SK-N-SH (cell line): ENCODE measurements at regions not wholly inside any gene's neighbourhood (a gene's known extent, or its start where the extent isn't known, plus 50 kb on each side); places are given as distances from the start of the nearest gene placed in this dataset.

Source experiments
- CTCF ChIA-PET: fragments of 300-600, 350-600 bp; formaldehyde crosslinking; extraction: SDS; loops from one replicate; lab custom pipeline; 2021; lab: Yijun Ruan, JAX
- POLR2A ChIA-PET: fragments of 350-600 bp; sonication (Branson Sonifier 250); formaldehyde crosslinking; extraction: SDS; loops from one replicate; lab custom pipeline; 2020; ENCODE audit warnings: antibody characterized with exemption, inconsistent platforms; lab: Yijun Ruan, JAX
- DNase-seq: peaks from one replicate; pipeline ENCODE4 v3.0.0; 2012
- H2AFZ ChIP-seq: fragments of 200-600 bp; sonication (generic); 2 replicates; pipeline ENCODE4 v1.8.1; 2016; ENCODE audit warnings: antibody characterized with exemption, mild to moderate bottlenecking, low read depth
- H3F3A ChIP-seq: fragments of 200-600 bp; sonication (generic); replicated peaks from 2 replicates; pipeline ENCODE3; 2016; ENCODE audit warnings: antibody characterized with exemption, mild to moderate bottlenecking; ENCODE audit not compliant: insufficient read depth
- H3K27ac ChIP-seq, 2 experiments: fragments of 200-500 bp in 1 of 2; fragments of 200-600 bp in 1 of 2; sonication (Bioruptor generic) in 1 of 2; sonication (generic), shearing (Covaris generic) in 1 of 2; 2 replicates each; pipeline versions ENCODE4 v1.5.1 to v1.6.1; 2014 to 2016; ENCODE audit warnings: low read depth in 2 of 2, inconsistent platforms in 1 of 2, low read length in 1 of 2, mild to moderate bottlenecking in 1 of 2, mixed read lengths in 1 of 2
- H3K27me3 ChIP-seq: fragments of 200-600 bp; sonication (generic), shearing (Covaris generic); 2 replicates; pipeline ENCODE4 v1.6.1; 2016; ENCODE audit warnings: mixed run types; ENCODE audit not compliant: insufficient read depth
- H3K36me3 ChIP-seq, 2 experiments: fragments of 200-500 bp in 1 of 2; fragments of 200-600 bp in 1 of 2; sonication (Bioruptor generic) in 1 of 2; sonication (generic) in 1 of 2; replicated peaks in 1 of 2; 2 replicates each; pipeline versions ENCODE3 to v1.5.1; 2014 to 2016; ENCODE audit warnings: low read length in 1 of 2, mild to moderate bottlenecking in 1 of 2; ENCODE audit not compliant: insufficient read depth in 2 of 2, control insufficient read depth in 1 of 2
- H3K4me1 ChIP-seq, 2 experiments: fragments of 200-500 bp in 1 of 2; fragments of 200-600 bp in 1 of 2; sonication (Bioruptor generic) in 1 of 2; sonication (generic), shearing (Covaris generic) in 1 of 2; 2 replicates each; pipeline versions ENCODE4 v1.5.1 to v1.6.1; 2014 to 2016; ENCODE audit warnings: low read depth in 1 of 2, low read length in 1 of 2, mixed run types in 1 of 2; ENCODE audit not compliant: insufficient read depth in 2 of 2, control insufficient read depth in 1 of 2
- H3K4me2 ChIP-seq: fragments of 200-600 bp; sonication (generic), shearing (Covaris generic); 2 replicates; pipeline ENCODE4 v1.6.1; 2017; ENCODE audit warnings: mixed run types
- H3K4me3 ChIP-seq, 2 experiments: fragments of 200-500 bp in 1 of 2; fragments of 200-600 bp in 1 of 2; sonication (Bioruptor generic) in 1 of 2; sonication (generic), shearing (Covaris generic) in 1 of 2; 2 replicates each; pipeline versions ENCODE4 v1.5.1 to v1.8.1; 2014 to 2016; ENCODE audit warnings: low read depth in 2 of 2, inconsistent platforms in 1 of 2, low read length in 1 of 2, mild to moderate bottlenecking in 1 of 2, mixed read lengths in 1 of 2, moderate library complexity in 1 of 2
- H3K79me2 ChIP-seq: fragments of 200-600 bp; sonication (generic); 2 replicates; pipeline ENCODE4 v1.8.1; 2017; ENCODE audit warnings: mild to moderate bottlenecking; ENCODE audit not compliant: insufficient read depth
- H3K9ac ChIP-seq: fragments of 200-600 bp; sonication (generic); 2 replicates; pipeline ENCODE4 v1.6.1; 2017; ENCODE audit warnings: mixed run types
- H3K9me2 ChIP-seq: fragments of 200-600 bp; sonication (generic); 2 replicates; pipeline ENCODE4 v1.6.1; 2017; ENCODE audit warnings: mixed run types
- H3K9me3 ChIP-seq: fragments of 200-600 bp; sonication (generic); 2 replicates; pipeline ENCODE4 v1.6.1; 2017; ENCODE audit warnings: mixed run types, mild to moderate bottlenecking, moderate library complexity
- H4K20me1 ChIP-seq: fragments of 200-600 bp; sonication (generic); 2 replicates; pipeline ENCODE4 v1.6.1; 2017; ENCODE audit warnings: mild to moderate bottlenecking, mixed run types; ENCODE audit not compliant: insufficient read depth
- ELF1 ChIP-seq: IDR thresholded peaks from 2 replicates; pipeline ENCODE4 v1.4.0; 2012
- EZH2phosphoT487 ChIP-seq: fragments of 200-600 bp; sonication (generic); IDR thresholded peaks from 2 replicates; pipeline ENCODE4 v1.6.1; 2017; ENCODE audit warnings: low read depth, mixed run types, mild to moderate bottlenecking, antibody characterized with exemption, moderate library complexity, borderline replicate concordance
- FOXJ3 ChIP-seq: sonication (generic); formaldehyde crosslinking; IDR thresholded peaks from 2 replicates; pipeline ENCODE4 v1.5.1; 2020; ENCODE audit warnings: mild to moderate bottlenecking, missing genetic modification reagents
- GABPA ChIP-seq: IDR thresholded peaks from 2 replicates; pipeline ENCODE4 v1.4.0; 2012; ENCODE audit warnings: low read depth, mild to moderate bottlenecking
- MEF2A ChIP-seq: IDR thresholded peaks from 2 replicates; pipeline ENCODE4 v1.4.0; 2012; ENCODE audit warnings: low read depth, borderline replicate concordance
- NFIC ChIP-seq: IDR thresholded peaks from 2 replicates; pipeline ENCODE4 v1.4.0; 2012; ENCODE audit warnings: borderline replicate concordance
- NRF1 ChIP-seq: IDR thresholded peaks from 2 replicates; pipeline ENCODE4 v1.6.1; 2012; ENCODE audit warnings: low read depth, mild to moderate bottlenecking, low read length
- POLR2AphosphoS5 ChIP-seq: IDR thresholded peaks from 2 replicates; pipeline ENCODE4 v1.6.1; 2012; ENCODE audit warnings: low read depth, low read length
- RAD21 ChIP-seq: IDR thresholded peaks from 2 replicates; pipeline ENCODE4 v1.6.1; 2012; ENCODE audit warnings: mild to moderate bottlenecking, low read length
- RCOR1 ChIP-seq: fragments of 150-350 bp; IDR thresholded peaks from 2 replicates; pipeline ENCODE4 v1.6.1; 2017; ENCODE audit warnings: antibody characterized with exemption, low read length
- SMC3 ChIP-seq: IDR thresholded peaks from 2 replicates; pipeline ENCODE4 v1.6.1; 2012; ENCODE audit warnings: low read depth, low read length, improper control_type of control experiment
- TCF12 ChIP-seq: IDR thresholded peaks from 2 replicates; pipeline ENCODE4 v1.4.0; 2012
- WGBS: methylation state at CpG from one replicate; pipeline ENCODE4 v1.1.6; 2017; ENCODE audit warnings: low lambda C conversion rate; 5-methylcytosine and 5-hydroxymethylcytosine counted together
- TF ChIP-seq, protein P1 (sequence below): IDR thresholded peaks from 2 replicates; pipeline ENCODE4 v1.4.0; 2012; ENCODE audit warnings: low read depth
- TF ChIP-seq, protein P2 (sequence below): fragments of 150-350 bp; IDR thresholded peaks from 2 replicates; pipeline ENCODE4 v1.6.1; 2016; ENCODE audit warnings: mild to moderate bottlenecking, low read depth, low read length
- TF ChIP-seq, protein P3 (sequence below): fragments of 200-600 bp; sonication (generic); IDR thresholded peaks from 2 replicates; pipeline ENCODE4 v1.6.1; 2017; ENCODE audit warnings: antibody characterized with exemption, mild to moderate bottlenecking, moderate library complexity
- TF ChIP-seq, protein P4 (sequence below): IDR thresholded peaks from 2 replicates; pipeline ENCODE4; 2012

DNA sequence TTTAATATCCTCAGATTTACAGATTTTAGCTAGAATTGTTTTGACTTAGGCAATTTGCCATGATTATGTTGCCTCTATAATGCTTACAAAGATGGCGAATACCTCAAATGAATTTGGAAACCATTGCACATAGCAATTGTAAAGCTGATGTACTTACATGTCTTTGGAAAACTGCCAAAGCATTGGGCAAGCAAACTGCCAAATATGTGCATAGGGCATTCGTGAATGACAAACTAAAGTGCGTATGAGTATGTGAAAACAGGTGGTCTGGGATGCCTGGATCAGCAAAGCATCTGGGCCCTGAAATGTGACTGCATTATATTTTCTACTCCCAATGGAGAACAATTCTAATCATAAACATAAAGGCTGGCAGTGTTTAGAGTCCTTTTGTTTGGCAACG lies 445.3 kb upstream of the ROBO1 start:
- ChIA-PET CTCF (interaction anchor here (0.7 kb wide), 1 partner anchor 214 kb away, joined by 3 read pairs; no protein-coding TSS in a partner anchor), POLR2A (no interaction called here)
- WGBS = 56% methylated on average over 4 of the region's 4 CpGs

DNA sequence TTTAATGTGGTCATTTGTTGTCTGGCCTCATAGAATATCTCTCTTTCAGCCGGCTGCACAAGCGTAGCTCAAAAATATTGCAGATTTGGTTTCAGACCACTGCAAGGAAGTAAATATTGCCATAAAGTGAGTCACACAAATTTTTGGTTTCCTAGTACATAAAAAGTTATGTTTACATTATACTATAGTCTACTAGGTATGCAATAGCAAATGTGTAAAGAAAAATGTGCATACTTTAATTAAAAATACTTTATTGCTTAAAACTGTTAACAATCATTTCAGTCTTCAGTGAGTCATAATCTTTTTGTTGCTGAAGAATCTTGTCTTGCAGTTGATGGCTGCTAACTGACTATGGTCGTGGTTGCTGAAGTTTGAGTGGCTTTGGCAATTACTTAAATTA lies 425.1 kb upstream of the ROBO1 start:
- Histone ChIP-seq H3K4me2 (no peak overlapping the region), H4K20me1 (no peaks in the 10 kb centered on the region), H3K9me3 (no peaks in the 10 kb centered on the region; the same call in 1 of the 2 replicates), H3K27me3 (no peaks in the 10 kb centered on the region), H2AFZ (no peak overlapping the region), H3K79me2 (no peaks in the 10 kb centered on the region), H3K4me1 (peaks cover 0 to 16% of the 10 kb centered on the region in 2 experiments; a peak in 2 of 4 replicates), H3F3A (peaks cover 4% of the 10 kb centered on the region), H3K9ac (no peak overlapping the region), H3K4me3 (no peak overlapping the region), H3K9me2 (no peaks in the 10 kb centered on the region), H3K36me3 (no peaks in the 10 kb centered on the region), H3K27ac (no peak overlapping the region)
- ChIA-PET CTCF (no interaction called here), POLR2A (no interaction called here)
- DNase-seq = no peak
- WGBS = 47% methylated on average over 3 of the region's 3 CpGs
- TF ChIP-seq MEF2A = no peak

More for the DNA sequence above, 445.3 kb upstream of the ROBO1 start:
- Histone ChIP-seq H3K4me3 (no peak overlapping the region), H3K36me3 (no peaks in the 10 kb centered on the region), H3K79me2 (no peaks in the 10 kb centered on the region), H3K9me2 (no peaks in the 10 kb centered on the region), H3K9me3 (no peaks in the 10 kb centered on the region), H3K27ac (no peak overlapping the region), H4K20me1 (no peaks in the 10 kb centered on the region), H3K27me3 (no peaks in the 10 kb centered on the region), H3F3A (no peaks in the 10 kb centered on the region), H2AFZ (no peak overlapping the region), H3K4me1 (no peaks in the 10 kb centered on the region), H3K4me2 (no peak overlapping the region), H3K9ac (no peak overlapping the region)
- TF ChIP-seq RAD21 (no peak), NRF1 (no peak), NFIC (no peak), GABPA (no peak)
- TF ChIP-seq, protein P1, sequence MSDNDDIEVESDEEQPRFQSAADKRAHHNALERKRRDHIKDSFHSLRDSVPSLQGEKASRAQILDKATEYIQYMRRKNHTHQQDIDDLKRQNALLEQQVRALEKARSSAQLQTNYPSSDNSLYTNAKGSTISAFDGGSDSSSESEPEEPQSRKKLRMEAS = no peak
- TF ChIP-seq, protein P2, sequence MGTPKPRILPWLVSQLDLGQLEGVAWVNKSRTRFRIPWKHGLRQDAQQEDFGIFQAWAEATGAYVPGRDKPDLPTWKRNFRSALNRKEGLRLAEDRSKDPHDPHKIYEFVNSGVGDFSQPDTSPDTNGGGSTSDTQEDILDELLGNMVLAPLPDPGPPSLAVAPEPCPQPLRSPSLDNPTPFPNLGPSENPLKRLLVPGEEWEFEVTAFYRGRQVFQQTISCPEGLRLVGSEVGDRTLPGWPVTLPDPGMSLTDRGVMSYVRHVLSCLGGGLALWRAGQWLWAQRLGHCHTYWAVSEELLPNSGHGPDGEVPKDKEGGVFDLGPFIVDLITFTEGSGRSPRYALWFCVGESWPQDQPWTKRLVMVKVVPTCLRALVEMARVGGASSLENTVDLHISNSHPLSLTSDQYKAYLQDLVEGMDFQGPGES = no peak
- TF ChIP-seq, protein P3, sequence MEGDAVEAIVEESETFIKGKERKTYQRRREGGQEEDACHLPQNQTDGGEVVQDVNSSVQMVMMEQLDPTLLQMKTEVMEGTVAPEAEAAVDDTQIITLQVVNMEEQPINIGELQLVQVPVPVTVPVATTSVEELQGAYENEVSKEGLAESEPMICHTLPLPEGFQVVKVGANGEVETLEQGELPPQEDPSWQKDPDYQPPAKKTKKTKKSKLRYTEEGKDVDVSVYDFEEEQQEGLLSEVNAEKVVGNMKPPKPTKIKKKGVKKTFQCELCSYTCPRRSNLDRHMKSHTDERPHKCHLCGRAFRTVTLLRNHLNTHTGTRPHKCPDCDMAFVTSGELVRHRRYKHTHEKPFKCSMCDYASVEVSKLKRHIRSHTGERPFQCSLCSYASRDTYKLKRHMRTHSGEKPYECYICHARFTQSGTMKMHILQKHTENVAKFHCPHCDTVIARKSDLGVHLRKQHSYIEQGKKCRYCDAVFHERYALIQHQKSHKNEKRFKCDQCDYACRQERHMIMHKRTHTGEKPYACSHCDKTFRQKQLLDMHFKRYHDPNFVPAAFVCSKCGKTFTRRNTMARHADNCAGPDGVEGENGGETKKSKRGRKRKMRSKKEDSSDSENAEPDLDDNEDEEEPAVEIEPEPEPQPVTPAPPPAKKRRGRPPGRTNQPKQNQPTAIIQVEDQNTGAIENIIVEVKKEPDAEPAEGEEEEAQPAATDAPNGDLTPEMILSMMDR = no peak
- no peak for DNase-seq

DNA sequence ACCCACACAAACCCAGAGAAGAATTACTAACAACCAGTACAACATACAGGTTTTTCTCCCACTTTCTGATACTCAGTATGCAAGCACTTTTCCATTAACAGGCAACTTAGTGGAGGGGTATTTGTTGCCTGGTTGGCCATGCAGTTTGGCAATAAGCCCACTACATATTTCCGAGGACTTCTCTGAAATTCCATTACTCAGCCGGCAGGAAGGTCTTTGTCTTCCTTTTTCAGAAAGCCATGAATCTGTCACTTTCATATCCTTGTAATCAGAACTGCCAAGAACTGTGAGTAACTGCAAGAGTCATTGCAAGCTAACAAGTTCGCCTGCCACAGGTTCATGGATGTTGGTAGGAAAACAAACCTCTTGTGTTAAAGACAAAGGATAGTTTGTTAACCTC lies 422.3 kb upstream of the ROBO1 start:
- Histone ChIP-seq H3K9me3 (no peaks in the 10 kb centered on the region), H3K27me3 (no peaks in the 10 kb centered on the region), H3K9ac (peak overlapping the region; percentile 22; the same call in 1 of the 2 replicates), H2AFZ (peak overlapping the region; percentile 44), H3K9me2 (no peaks in the 10 kb centered on the region), H3K4me3 (peak overlapping the region in 1 of 2 experiments; percentile 17; a peak in 2 of 4 replicates), H4K20me1 (no peaks in the 10 kb centered on the region), H3F3A (peaks cover 4% of the 10 kb centered on the region), H3K36me3 (no peaks in the 10 kb centered on the region), H3K27ac (peak overlapping the region; percentile 47 to 61), H3K4me2 (peak overlapping the region; percentile 39; the same call in 1 of the 2 replicates), H3K4me1 (peaks cover 0 to 16% of the 10 kb centered on the region in 2 experiments; a peak in 2 of 4 replicates), H3K79me2 (no peaks in the 10 kb centered on the region)
- ChIA-PET CTCF (interaction anchor here (0.5 kb wide), 1 partner anchor 155 kb away, joined by 3 read pairs; no protein-coding TSS in a partner anchor), POLR2A (no interaction called here)
- no peak for DNase-seq
- WGBS = 5% methylated on average over 3 of the region's 3 CpGs
- TF ChIP-seq, protein P3 = no peak
- TF ChIP-seq ELF1 = 0 out of 2 replicates have a peak, but pooled peaks have one; percentile 24
- no peak for TF ChIP-seq EZH2phosphoT487
- no peak for TF ChIP-seq RCOR1
- peak; percentile 95 for TF ChIP-seq NFIC
- peak; percentile 85 for TF ChIP-seq TCF12
- TF ChIP-seq RAD21 = no peak
- peak; percentile 22; the same call in 1 of the 2 replicates for TF ChIP-seq GABPA
- TF ChIP-seq POLR2AphosphoS5 = peak; percentile 66; the same call in 1 of the 2 replicates
- TF ChIP-seq SMC3 = no peak
- TF ChIP-seq, protein P4, sequence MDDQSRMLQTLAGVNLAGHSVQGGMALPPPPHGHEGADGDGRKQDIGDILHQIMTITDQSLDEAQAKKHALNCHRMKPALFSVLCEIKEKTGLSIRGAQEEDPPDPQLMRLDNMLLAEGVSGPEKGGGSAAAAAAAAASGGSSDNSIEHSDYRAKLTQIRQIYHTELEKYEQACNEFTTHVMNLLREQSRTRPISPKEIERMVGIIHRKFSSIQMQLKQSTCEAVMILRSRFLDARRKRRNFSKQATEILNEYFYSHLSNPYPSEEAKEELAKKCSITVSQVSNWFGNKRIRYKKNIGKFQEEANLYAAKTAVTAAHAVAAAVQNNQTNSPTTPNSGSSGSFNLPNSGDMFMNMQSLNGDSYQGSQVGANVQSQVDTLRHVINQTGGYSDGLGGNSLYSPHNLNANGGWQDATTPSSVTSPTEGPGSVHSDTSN = peak; percentile 98
- no peak for TF ChIP-seq FOXJ3 (CRISPR knock-in tag)
